ENCODE measurements at regions not wholly inside any gene's neighbourhood (a gene's known extent, or its start where the extent isn't known, plus 50 kb on each side); places are given as distances from the start of the nearest gene placed in this dataset.

GRCh38 chr2:142694282-142694681 lies 183.2 kb upstream of the KYNU start:
- TF ChIP-seq CTCF (conservative IDR thresholded peaks at IDR 0.05) (no peak), ZFX (IDR thresholded peaks at IDR 0.05) (no peak)

Measured in C4-2B (cell line).